Loucy (cell line): ENCODE measurements at regions not wholly inside any gene's neighbourhood (a gene's known extent, or its start where the extent isn't known, plus 50 kb on each side); places are given as distances from the start of the nearest gene placed in this dataset.

Source experiments
- H2AFZ ChIP-seq: fragments of 200-600 bp; sonication (generic); 2 replicates; pipeline ENCODE4 v1.6.0; 2016; ENCODE audit warnings: antibody characterized with exemption, mild to moderate bottlenecking, low read length, moderate library complexity
- H3F3A ChIP-seq: fragments of 200-600 bp; 2 replicates; pipeline ENCODE4 v1.6.0; 2016; ENCODE audit warnings: antibody characterized with exemption, low read depth, mild to moderate bottlenecking
- H3K27me3 ChIP-seq: fragments of 200-600 bp; sonication (generic); 2 replicates; pipeline ENCODE4 v1.6.1; 2014; ENCODE audit warnings: low read length, mild to moderate bottlenecking; ENCODE audit not compliant: insufficient read depth, poor library complexity, severe bottlenecking
- H3K36me3 ChIP-seq: fragments of 200-600 bp; sonication (generic); 2 replicates; pipeline ENCODE4 v1.6.1; 2016; ENCODE audit warnings: low read length; ENCODE audit not compliant: insufficient read depth
- H3K4me1 ChIP-seq: fragments of 200-600 bp; sonication (generic); 2 replicates; pipeline ENCODE4 v1.5.1; 2014; ENCODE audit warnings: low read length, mild to moderate bottlenecking; ENCODE audit not compliant: insufficient read depth, poor library complexity, severe bottlenecking
- H3K4me2 ChIP-seq: fragments of 200-600 bp; sonication (generic); 2 replicates; pipeline ENCODE4 v1.6.0; 2014; ENCODE audit warnings: antibody characterized with exemption, low read length, low read depth, mild to moderate bottlenecking; ENCODE audit not compliant: poor library complexity, severe bottlenecking
- H3K4me3 ChIP-seq: fragments of 200-600 bp; sonication (generic); 2 replicates; pipeline ENCODE4 v1.5.1; 2014; ENCODE audit warnings: low read length, mild to moderate bottlenecking, mixed read lengths; ENCODE audit not compliant: poor library complexity, severe bottlenecking
- H3K79me2 ChIP-seq: fragments of 200-600 bp; sonication (generic); 2 replicates; pipeline ENCODE4 v1.6.1; 2014; ENCODE audit warnings: low read length; ENCODE audit not compliant: insufficient read depth
- H3K9ac ChIP-seq: fragments of 200-600 bp; sonication (generic); 2 replicates; pipeline ENCODE4 v1.6.0; 2014; ENCODE audit warnings: mild to moderate bottlenecking, low read depth, low read length, moderate library complexity; ENCODE audit not compliant: poor library complexity, severe bottlenecking
- H3K9me2 ChIP-seq: fragments of 200-600 bp; sonication (generic); replicated peaks from 2 replicates; pipeline ENCODE4 v1.6.1; 2016; ENCODE audit warnings: low read depth, low read length, mixed read lengths
- H3K9me3 ChIP-seq: fragments of 200-600 bp; sonication (generic); 2 replicates; pipeline ENCODE4 v1.6.1; 2014; ENCODE audit warnings: mild to moderate bottlenecking, antibody characterized with exemption, low read length, low read depth; ENCODE audit not compliant: insufficient read depth
- H4K20me1 ChIP-seq: fragments of 200-600 bp; sonication (generic); 2 replicates; pipeline ENCODE4 v1.6.0; 2014; ENCODE audit warnings: antibody characterized with exemption, low read length, mild to moderate bottlenecking; ENCODE audit not compliant: insufficient read depth, poor library complexity, severe bottlenecking
- CTCF ChIP-seq: fragments of 200-600 bp; sonication (generic); conservative IDR thresholded peaks from 2 replicates; pipeline ENCODE4 v1.5.1; 2014; ENCODE audit warnings: mild to moderate bottlenecking, antibody characterized with exemption, low read length
- EZH2phosphoT487 ChIP-seq: fragments of 200-600 bp; IDR thresholded peaks from 2 replicates; pipeline ENCODE4 v1.6.1; 2018; ENCODE audit warnings: antibody characterized with exemption, mild to moderate bottlenecking, moderate library complexity, borderline replicate concordance

GRCh38 chr6:168990019-168990751 lies 263.5 kb downstream of the THBS2 start:
- no peaks in the 10 kb centered on the region for H3K79me2 ChIP-seq
- TF ChIP-seq EZH2phosphoT487: no peak
- no peak for TF ChIP-seq CTCF

GRCh38 chr6:168989421-168989820 lies 264.2 kb downstream of the THBS2 start:
- Histone ChIP-seq H3K4me1 (no peaks in the 10 kb centered on the region), H3K9ac (no peak overlapping the region), H3K27me3 (no peaks in the 10 kb centered on the region), H3K9me3 (peaks cover 6% of the 10 kb centered on the region; the same call in 1 of the 2 replicates), H3K36me3 (no peaks in the 10 kb centered on the region), H3K4me2 (no peak overlapping the region), H4K20me1 (no peaks in the 10 kb centered on the region), H2AFZ (no peak overlapping the region), H3K4me3 (no peak overlapping the region), H3K9me2 (no peaks in the 10 kb centered on the region), H3K79me2 (no peaks in the 10 kb centered on the region), H3F3A (no peaks in the 10 kb centered on the region)
- TF ChIP-seq EZH2phosphoT487: no peak
- TF ChIP-seq CTCF: no peak

More at GRCh38 chr6:168990019-168990751, 263.5 kb downstream of the THBS2 start:
- H3K9ac ChIP-seq: no peak overlapping the region
- no peak overlapping the region for H3K4me3 ChIP-seq
- no peaks in the 10 kb centered on the region for H3F3A ChIP-seq
- H3K4me1 ChIP-seq: no peaks in the 10 kb centered on the region
- H3K9me3 ChIP-seq: peaks cover 6% of the 10 kb centered on the region; the same call in 1 of the 2 replicates
- no peak overlapping the region for H3K4me2 ChIP-seq
- no peak overlapping the region for H2AFZ ChIP-seq
- no peaks in the 10 kb centered on the region for H3K27me3 ChIP-seq
- no peaks in the 10 kb centered on the region for H4K20me1 ChIP-seq
- no peaks in the 10 kb centered on the region for H3K9me2 ChIP-seq
- H3K36me3 ChIP-seq: no peaks in the 10 kb centered on the region

- no peaks in the 10 kb centered on the region for H3K36me3 ChIP-seq
- H3K4me1 ChIP-seq: no peaks in the 10 kb centered on the region
- no peaks in the 10 kb centered on the region for H3K9me2 ChIP-seq
- TF ChIP-seq EZH2phosphoT487: no peak
- no peak for TF ChIP-seq CTCF
- no peaks in the 10 kb centered on the region for H4K20me1 ChIP-seq
- no peaks in the 10 kb centered on the region for H3K79me2 ChIP-seq
- no peaks in the 10 kb centered on the region for H3K27me3 ChIP-seq
- H3K4me3 ChIP-seq: no peak overlapping the region
- H3K9ac ChIP-seq: no peak overlapping the region
- H3F3A ChIP-seq: no peaks in the 10 kb centered on the region
- no peak overlapping the region for H3K4me2 ChIP-seq
- no peak overlapping the region for H2AFZ ChIP-seq
- H3K9me3 ChIP-seq: peaks cover 6% of the 10 kb centered on the region; the same call in 1 of the 2 replicates
These were observed 264.8 kb downstream of the THBS2 start for GRCh38 chr6:168988801-168989200.
